Astrocyte (in vitro differentiated cells and primary cell): ENCODE measurements at regions not wholly inside any gene's neighbourhood (a gene's known extent, or its start where the extent isn't known, plus 50 kb on each side); places are given as distances from the start of the nearest gene placed in this dataset.

Experiments used
- CTCF ChIP-seq: IDR thresholded peaks from 2 replicates; pipeline ENCODE4 v1.5.1; 2011; ENCODE audit warnings: low read depth, mild to moderate bottlenecking, inconsistent platforms, low read length, moderate library complexity; ENCODE audit not compliant: insufficient read depth
- EZH2 ChIP-seq: IDR thresholded peaks from 2 replicates; pipeline ENCODE4 v1.6.1; 2012; ENCODE audit warnings: mild to moderate bottlenecking, low read length, inconsistent platforms; ENCODE audit not compliant: insufficient read depth

GRCh38 chr1:219412772-219413171 is 200.1 kb downstream of the ZC3H11B start:
- TF ChIP-seq CTCF, result no peak
- no peak for TF ChIP-seq EZH2
